ENCODE measurements at regions not wholly inside any gene's neighbourhood (a gene's known extent, or its start where the extent isn't known, plus 50 kb on each side); places are given as distances from the start of the nearest gene placed in this dataset.

GRCh38 chr6:120005292-120005976, 655.9 kb upstream of the MAN1A1 start (continued):
- TF ChIP-seq CREB3 (CRISPR knock-in tag; IDR thresholded peaks at IDR 0.05): 0 out of 2 replicates have a peak, but pooled peaks have one; percentile 54
- TF ChIP-seq POLR2AphosphoS2 (IDR thresholded peaks at IDR 0.05; ENCODE audit: low read depth, low read length): no peak
- no peak for TF ChIP-seq PTBP1 (IDR thresholded peaks at IDR 0.05; ENCODE audit: low read depth, low read length, poor library complexity, severe bottlenecking)
- TF ChIP-seq ZNF776 (CRISPR knock-in tag; IDR thresholded peaks at IDR 0.05): no peak
- no peak for TF ChIP-seq HNRNPK (IDR thresholded peaks at IDR 0.05; ENCODE audit: low read depth, low read length, poor library complexity, severe bottlenecking)
- no peak for TF ChIP-seq ZFP62 (CRISPR knock-in tag; IDR thresholded peaks at IDR 0.05)
- no peak for TF ChIP-seq AHDC1 (CRISPR knock-in tag; IDR thresholded peaks at IDR 0.05; ENCODE audit: borderline replicate concordance)
- TF ChIP-seq ZNF232 (CRISPR knock-in tag; IDR thresholded peaks at IDR 0.05; ENCODE audit: borderline replicate concordance): no peak
- no peak for TF ChIP-seq ZNF784 (CRISPR knock-in tag; IDR thresholded peaks at IDR 0.05; ENCODE audit: borderline replicate concordance)
- no peak for TF ChIP-seq TMF1 (CRISPR knock-in tag; IDR thresholded peaks at IDR 0.05; ENCODE audit: low read depth)
- no peak for TF ChIP-seq ZNF557 (CRISPR knock-in tag; IDR thresholded peaks at IDR 0.05)
- no peak for TF ChIP-seq HNRNPL (IDR thresholded peaks at IDR 0.05; ENCODE audit: low read depth, low read length)
- no peak for TF ChIP-seq ZNF720 (CRISPR knock-in tag; IDR thresholded peaks at IDR 0.05)
- TF ChIP-seq E2F1 (CRISPR knock-in tag; IDR thresholded peaks at IDR 0.05): no peak; the same call in 1 of the 2 replicates
- TF ChIP-seq SIN3A (IDR thresholded peaks at IDR 0.05; ENCODE audit: borderline replicate concordance, low read depth, low read length): peak; percentile 87
- peak; percentile 93 for TF ChIP-seq ASH2L (IDR thresholded peaks at IDR 0.05; ENCODE audit: insufficient read length, low read depth, low read length)
- no peak for TF ChIP-seq ZNF546 (CRISPR knock-in tag; conservative IDR thresholded peaks at IDR 0.05)
- peak; percentile 23; the same call in 1 of the 2 replicates for TF ChIP-seq ZKSCAN8 (CRISPR knock-in tag; IDR thresholded peaks at IDR 0.05; ENCODE audit: borderline replicate concordance)
- TF ChIP-seq ZBTB20 (CRISPR knock-in tag; IDR thresholded peaks at IDR 0.05; ENCODE audit: borderline replicate concordance, low read depth): peak; percentile 27; the same call in 1 of the 2 replicates
- TF ChIP-seq ZNF563 (CRISPR knock-in tag; IDR thresholded peaks at IDR 0.05): no peak
- no peak for TF ChIP-seq AGO1 (IDR thresholded peaks at IDR 0.05; ENCODE audit: low read depth, low read length, poor library complexity, severe bottlenecking)
- no peak; the same call in 1 of the 2 replicates for TF ChIP-seq BORCS8-MEF2B (CRISPR knock-in tag; IDR thresholded peaks at IDR 0.05)
